IPS-18a (cell line): ENCODE measurements at regions not wholly inside any gene's neighbourhood (a gene's known extent, or its start where the extent isn't known, plus 50 kb on each side); places are given as distances from the start of the nearest gene placed in this dataset.
A peak's percentile ranks its signal among the peaks of the same experiment; 100 is the strongest.

Experiments used
- H3K27ac ChIP-seq: one replicate; pipeline ENCODE4 v1.5.1; 2013; ENCODE audit warnings: low read length
- H3K27me3 ChIP-seq: one replicate; pipeline ENCODE4 v1.6.1; 2013; ENCODE audit warnings: mild to moderate bottlenecking, low read length; ENCODE audit not compliant: control insufficient read depth, insufficient read depth
- H3K36me3 ChIP-seq: one replicate; pipeline ENCODE4 v1.6.1; 2013; ENCODE audit warnings: low read depth, low read length; ENCODE audit not compliant: control insufficient read depth
- H3K4me1 ChIP-seq: one replicate; pipeline ENCODE4 v1.6.1; 2013; ENCODE audit warnings: low read depth, low read length; ENCODE audit not compliant: control insufficient read depth
- H3K4me3 ChIP-seq: one replicate; pipeline ENCODE4 v1.5.1; 2013; ENCODE audit warnings: low read length
- H3K9ac ChIP-seq: one replicate; pipeline ENCODE4 v1.6.1; 2013; ENCODE audit warnings: mild to moderate bottlenecking, low read length, moderate library complexity
- H3K9me3 ChIP-seq: one replicate; pipeline ENCODE4 v1.6.1; 2013; ENCODE audit warnings: low read depth, low read length; ENCODE audit not compliant: control insufficient read depth

DNA sequence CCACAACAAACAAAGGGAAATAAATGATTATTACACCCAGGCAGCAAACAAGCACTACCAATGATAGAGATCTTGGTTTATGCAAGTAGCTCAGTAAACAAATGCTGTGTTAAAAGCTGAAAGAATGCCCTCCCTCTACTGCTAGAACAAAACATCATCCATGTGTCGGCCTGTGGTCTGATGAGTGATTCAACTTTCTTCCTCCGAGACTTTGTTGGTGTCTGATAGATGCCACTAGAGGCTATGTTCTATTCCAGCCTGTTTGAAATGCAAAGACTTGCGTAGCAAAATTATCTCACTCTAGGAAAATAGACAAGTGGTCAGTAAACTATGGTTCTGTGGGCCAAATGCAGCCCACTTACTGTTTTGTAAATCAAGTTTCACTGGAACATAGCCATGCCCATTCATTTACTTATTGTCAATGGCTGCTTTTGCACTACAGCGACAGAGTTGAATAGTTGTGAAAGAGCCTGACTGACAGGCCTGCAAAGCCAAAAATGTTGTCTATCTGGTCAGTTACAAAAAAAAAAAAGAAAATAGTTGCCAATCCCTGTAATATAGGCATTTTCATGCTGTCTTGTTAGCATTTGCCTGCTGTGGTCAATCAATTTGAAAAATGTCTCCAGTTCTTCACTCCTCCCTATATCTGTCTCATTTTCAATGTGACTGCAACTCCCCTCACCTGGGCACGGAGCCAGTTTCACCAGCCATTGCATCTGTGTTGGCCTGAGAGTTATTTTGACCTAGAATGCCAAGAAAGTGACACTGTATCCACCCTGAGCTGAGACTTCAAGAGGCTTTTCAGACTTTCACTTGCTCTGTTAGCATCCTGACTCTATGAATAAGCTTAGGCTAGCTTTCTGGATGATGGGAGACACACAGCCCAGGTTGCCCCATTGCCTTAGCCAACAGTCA lies 544.6 kb upstream of the BTBD3 start:
- peaks cover 7% of the 10 kb centered on the region for H3K4me1 ChIP-seq
- H3K4me3 ChIP-seq, result no peak overlapping the region
- no peaks in the 10 kb centered on the region for H3K36me3 ChIP-seq
- H3K27ac ChIP-seq, result no peak overlapping the region
- no peak overlapping the region for H3K9ac ChIP-seq
- no peaks in the 10 kb centered on the region for H3K27me3 ChIP-seq
- H3K9me3 ChIP-seq, result no peaks in the 10 kb centered on the region

DNA sequence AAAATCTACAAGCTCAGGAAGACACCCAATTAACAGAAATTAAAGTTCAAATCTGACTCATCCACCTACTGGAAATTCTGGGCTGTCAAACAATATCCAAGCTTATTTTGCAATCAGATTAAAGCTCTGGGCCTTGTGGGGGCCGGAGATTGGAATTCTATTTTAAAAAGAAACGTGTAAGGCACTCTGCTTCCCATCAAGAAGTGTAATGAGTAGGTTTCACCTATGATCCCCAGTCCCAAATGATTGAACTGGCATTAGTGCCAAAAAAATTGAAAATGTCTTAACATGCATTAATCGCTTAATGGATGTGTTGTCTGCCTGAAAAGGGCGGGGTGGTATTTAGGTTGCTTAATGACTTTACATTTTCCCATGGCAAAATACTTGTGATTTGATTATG lies 542.4 kb upstream of the BTBD3 start:
- Histone ChIP-seq H3K9ac (no peak overlapping the region), H3K36me3 (no peaks in the 10 kb centered on the region), H3K27ac (no peak overlapping the region), H3K9me3 (no peaks in the 10 kb centered on the region), H3K27me3 (no peaks in the 10 kb centered on the region), H3K4me3 (no peak overlapping the region), H3K4me1 (peaks cover 28% of the 10 kb centered on the region)

DNA sequence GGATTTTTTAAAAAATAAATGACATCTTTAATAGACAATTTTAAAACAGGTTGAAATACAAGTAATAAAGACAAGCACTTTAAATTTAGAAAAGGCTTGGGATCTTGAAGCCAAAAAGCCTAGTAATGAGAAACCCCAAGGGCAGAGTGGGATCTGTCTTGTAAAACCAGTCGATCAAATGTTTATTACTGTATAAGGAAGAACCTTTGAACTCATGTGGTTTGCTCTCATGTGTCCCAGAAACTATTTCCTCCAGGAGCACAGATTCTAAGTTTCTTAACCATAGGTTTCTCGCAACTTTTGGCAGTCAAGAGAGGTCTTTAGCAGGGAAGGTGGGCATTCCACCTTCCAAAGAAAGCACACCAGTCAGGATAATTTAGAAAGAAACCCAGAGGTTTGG lies 541.7 kb upstream of the BTBD3 start:
- Histone ChIP-seq H3K36me3 (no peaks in the 10 kb centered on the region), H3K9me3 (no peaks in the 10 kb centered on the region), H3K27me3 (no peaks in the 10 kb centered on the region), H3K27ac (no peak overlapping the region), H3K4me3 (no peak overlapping the region), H3K4me1 (peaks cover 32% of the 10 kb centered on the region), H3K9ac (no peak overlapping the region)

DNA sequence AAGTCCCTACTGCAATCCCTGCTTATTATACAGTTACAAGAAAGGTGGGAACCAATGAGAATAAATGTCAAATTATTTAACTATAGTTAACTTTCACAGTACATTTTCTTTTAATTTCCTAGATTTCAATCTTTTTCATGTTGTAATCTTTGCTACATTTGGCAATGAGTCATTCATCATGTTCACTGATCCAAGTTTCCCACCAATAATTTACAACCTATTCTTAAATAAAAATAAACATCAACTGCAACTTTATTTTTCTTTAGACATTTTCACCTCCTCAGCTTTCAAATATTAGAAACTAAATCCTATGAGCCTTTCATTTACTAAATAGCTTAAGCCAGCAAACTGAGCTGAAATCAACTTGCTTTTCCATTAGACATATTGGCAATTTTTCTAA lies 541.3 kb upstream of the BTBD3 start:
- H3K4me1 ChIP-seq, result peaks cover 32% of the 10 kb centered on the region
- H3K4me3 ChIP-seq, result no peak overlapping the region
- no peaks in the 10 kb centered on the region for H3K36me3 ChIP-seq
- H3K27ac ChIP-seq, result no peak overlapping the region
- H3K9ac ChIP-seq, result no peak overlapping the region
- no peaks in the 10 kb centered on the region for H3K9me3 ChIP-seq
- H3K27me3 ChIP-seq, result no peaks in the 10 kb centered on the region

DNA sequence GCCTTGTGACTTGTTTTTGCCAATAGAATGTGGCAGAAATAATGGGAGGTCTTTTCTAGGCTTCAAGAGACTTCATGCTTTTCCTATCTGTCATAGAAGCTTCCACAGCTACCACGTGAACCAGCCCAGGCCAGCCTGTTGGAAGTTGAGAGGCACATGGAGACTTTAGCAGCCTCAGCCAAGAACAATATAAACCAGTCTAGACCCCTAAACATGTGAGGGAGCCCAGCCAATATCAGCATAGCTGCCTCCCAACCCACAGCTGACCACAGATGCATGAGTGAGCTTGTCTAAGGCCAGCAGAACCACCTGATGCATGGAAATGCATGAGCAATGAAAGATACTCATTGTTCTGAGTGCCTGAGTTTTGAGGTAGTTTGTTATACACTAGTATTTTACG lies 540.7 kb upstream of the BTBD3 start:
- Histone ChIP-seq H3K36me3 (no peaks in the 10 kb centered on the region), H3K4me3 (no peak overlapping the region), H3K4me1 (peaks cover 32% of the 10 kb centered on the region), H3K9me3 (no peaks in the 10 kb centered on the region), H3K9ac (no peak overlapping the region), H3K27ac (no peak overlapping the region), H3K27me3 (no peaks in the 10 kb centered on the region)

DNA sequence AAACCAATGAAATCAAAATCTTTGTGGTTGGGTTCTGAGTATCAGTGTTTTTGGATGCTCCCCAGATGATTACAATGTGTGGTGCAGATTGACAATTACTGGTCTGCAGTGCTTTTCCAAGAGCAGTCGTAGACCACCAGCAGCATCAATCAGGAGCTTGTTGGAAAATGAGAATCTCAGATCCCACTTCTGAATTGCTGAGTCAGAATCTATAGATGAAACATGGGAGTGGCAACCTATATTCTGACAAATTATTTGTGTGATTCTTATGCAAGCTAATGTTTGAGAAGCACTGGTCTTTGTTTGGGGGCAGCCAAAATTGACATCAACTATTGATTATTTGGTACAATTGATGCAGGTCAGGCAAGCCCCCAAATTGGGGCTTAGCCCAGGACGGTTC lies 539.9 kb upstream of the BTBD3 start:
- peaks cover 31% of the 10 kb centered on the region for H3K4me1 ChIP-seq
- no peaks in the 10 kb centered on the region for H3K27me3 ChIP-seq
- no peaks in the 10 kb centered on the region for H3K9me3 ChIP-seq

DNA sequence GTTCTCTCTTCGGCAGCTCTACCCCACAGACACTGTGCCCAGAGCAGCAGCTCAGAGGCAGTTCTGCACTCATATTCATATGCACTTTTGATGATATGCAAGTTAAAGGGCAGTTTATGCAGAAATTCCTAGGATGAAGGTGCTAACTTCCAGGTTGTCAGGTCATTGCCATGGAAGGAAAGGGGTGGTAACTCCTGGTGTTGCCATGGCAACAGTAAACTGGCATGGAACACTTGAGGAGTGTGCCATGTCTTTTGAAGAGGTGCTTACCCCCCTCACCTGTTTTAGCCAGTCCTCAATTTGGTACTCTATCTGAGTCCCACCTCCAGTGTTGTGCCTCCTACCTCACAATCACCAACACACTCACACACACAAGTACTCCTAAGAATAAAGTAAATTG lies 539.4 kb upstream of the BTBD3 start:
- Histone ChIP-seq H3K4me3 (no peak overlapping the region), H3K27me3 (no peaks in the 10 kb centered on the region), H3K27ac (no peak overlapping the region), H3K9ac (no peak overlapping the region), H3K36me3 (no peaks in the 10 kb centered on the region), H3K9me3 (no peaks in the 10 kb centered on the region), H3K4me1 (peaks cover 27% of the 10 kb centered on the region)

More for the DNA sequence above, 539.9 kb upstream of the BTBD3 start:
- Histone ChIP-seq H3K27ac (no peak overlapping the region), H3K9ac (no peak overlapping the region), H3K36me3 (no peaks in the 10 kb centered on the region), H3K4me3 (no peak overlapping the region)

DNA sequence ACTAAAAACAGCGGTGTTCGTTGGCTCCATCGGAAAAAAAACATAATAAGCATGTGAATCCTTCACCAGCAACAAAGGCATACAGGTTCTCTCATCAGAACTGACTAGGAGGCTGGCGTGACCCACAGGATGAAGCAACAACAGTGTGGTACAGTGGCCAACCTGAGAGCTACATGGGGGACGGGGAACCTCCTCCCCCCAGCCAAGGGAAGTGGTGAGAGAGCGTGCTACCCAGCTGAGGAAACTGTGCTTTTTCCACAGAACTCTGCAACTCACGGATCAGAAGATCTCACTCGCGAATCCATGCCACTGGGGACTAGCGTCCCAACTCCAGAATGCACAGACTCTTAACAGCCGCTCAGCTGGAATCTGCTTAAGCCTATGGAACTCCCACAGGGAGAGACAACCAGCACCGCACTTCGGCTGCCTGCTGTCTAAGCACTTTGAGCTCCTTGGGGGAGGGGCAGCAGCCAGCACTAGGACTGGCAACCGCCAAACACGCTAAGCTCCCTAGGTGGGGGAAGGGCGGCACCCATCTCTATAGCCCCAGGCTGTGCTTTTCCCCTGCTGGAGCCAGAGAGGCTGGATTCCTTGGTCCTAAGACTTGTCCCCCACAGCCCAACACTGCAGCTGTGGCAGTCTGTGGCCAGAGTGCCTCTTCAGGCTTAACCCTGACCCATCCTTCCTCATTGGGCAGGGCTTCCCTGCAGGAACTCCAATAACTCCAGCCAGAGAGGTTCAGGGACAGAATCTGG lies 538.3 kb upstream of the BTBD3 start:
- Histone ChIP-seq H3K9ac (no peak overlapping the region), H3K27ac (no peak overlapping the region), H3K4me3 (peak overlapping the region; percentile 19)

DNA sequence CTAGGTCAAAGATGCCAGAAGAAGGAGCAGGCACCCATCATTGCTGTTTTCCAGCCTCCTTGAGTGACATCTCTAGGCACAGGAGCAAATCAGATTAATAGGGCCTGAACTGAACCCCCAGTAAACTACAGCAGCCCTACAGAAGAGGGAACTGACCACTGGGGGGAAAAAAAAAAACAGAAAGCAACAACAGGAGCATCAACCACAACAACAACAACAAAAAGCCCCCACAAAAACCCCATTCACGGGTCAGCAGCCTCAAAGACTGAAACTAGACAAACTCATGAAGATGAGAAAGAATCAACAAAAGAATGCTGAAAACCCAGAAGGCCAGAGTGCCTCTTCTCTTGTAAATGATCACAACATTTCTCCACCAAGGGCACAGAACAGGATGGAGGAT lies 537.4 kb upstream of the BTBD3 start:
- no peak overlapping the region for H3K27ac ChIP-seq
- no peaks in the 10 kb centered on the region for H3K36me3 ChIP-seq
- H3K4me3 ChIP-seq, result peak overlapping the region; percentile 19
- no peaks in the 10 kb centered on the region for H3K27me3 ChIP-seq
- H3K9me3 ChIP-seq, result no peaks in the 10 kb centered on the region
- peaks cover 27% of the 10 kb centered on the region for H3K4me1 ChIP-seq
- H3K9ac ChIP-seq, result no peak overlapping the region

More for the DNA sequence above, 538.3 kb upstream of the BTBD3 start:
- H3K9me3 ChIP-seq, result no peaks in the 10 kb centered on the region
- H3K4me1 ChIP-seq, result peaks cover 27% of the 10 kb centered on the region
- H3K27me3 ChIP-seq, result no peaks in the 10 kb centered on the region
- no peaks in the 10 kb centered on the region for H3K36me3 ChIP-seq

DNA sequence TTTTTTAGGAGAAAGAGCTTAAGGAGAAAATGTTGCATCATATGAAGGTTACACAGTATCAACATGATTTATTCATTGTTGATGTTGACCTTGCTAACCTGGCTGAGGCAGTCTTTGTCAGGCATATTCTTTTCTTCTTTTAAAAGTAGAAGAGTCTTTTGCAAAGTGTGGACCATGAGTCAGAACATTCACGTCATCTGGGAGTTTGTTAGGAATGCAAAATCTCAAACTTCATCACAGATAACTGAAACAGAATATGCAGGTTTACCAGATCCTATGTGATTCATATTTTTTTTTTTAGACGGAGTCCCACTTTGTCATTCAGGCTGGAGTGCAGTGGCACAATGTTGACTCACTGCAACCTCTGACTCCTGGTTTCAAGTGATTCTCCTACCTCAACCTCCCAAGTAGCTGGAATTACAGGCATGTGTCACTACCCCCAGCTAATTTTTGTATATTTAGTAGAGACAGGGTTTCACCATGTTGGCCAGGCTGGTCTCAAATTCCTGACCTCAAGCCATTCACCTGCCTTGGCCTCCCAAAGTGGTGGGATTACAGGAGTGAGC lies 530.4 kb upstream of the BTBD3 start:
- H3K4me1 ChIP-seq, result no peaks in the 10 kb centered on the region
- H3K4me3 ChIP-seq, result no peak overlapping the region
- no peaks in the 10 kb centered on the region for H3K27me3 ChIP-seq
- H3K36me3 ChIP-seq, result no peaks in the 10 kb centered on the region
- no peak overlapping the region for H3K27ac ChIP-seq
- no peak overlapping the region for H3K9ac ChIP-seq
- H3K9me3 ChIP-seq, result no peaks in the 10 kb centered on the region

DNA sequence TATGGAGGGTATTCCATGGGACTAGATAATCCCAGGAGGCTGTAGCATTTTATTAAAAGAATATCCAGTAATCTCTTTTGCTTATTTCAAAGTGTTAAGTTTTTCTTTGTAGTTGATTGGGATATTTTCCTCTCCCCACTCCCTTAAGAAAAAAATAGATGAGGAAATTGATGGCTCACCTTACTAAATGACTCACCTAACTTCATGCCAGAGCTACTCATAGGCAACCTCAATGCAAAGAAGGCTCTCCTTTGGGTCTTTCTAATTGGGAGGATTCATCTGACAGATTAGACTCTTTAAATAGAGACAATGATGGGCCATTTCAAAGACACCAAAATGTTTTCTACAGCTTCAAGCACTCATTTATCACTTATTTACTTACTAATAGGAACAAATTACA lies 528.5 kb upstream of the BTBD3 start:
- no peaks in the 10 kb centered on the region for H3K4me1 ChIP-seq
- H3K27me3 ChIP-seq, result no peaks in the 10 kb centered on the region
- no peak overlapping the region for H3K4me3 ChIP-seq
- no peaks in the 10 kb centered on the region for H3K9me3 ChIP-seq
- H3K9ac ChIP-seq, result no peak overlapping the region
- H3K27ac ChIP-seq, result no peak overlapping the region
- H3K36me3 ChIP-seq, result no peaks in the 10 kb centered on the region
